IMR-90 (cell line): ENCODE measurements at regions not wholly inside any gene's neighbourhood (a gene's known extent, or its start where the extent isn't known, plus 50 kb on each side); places are given as distances from the start of the nearest gene placed in this dataset.

Source experiments
- ATAC-seq: fragments of 200-7000 bp; cut with Tn5 transposase; 2 replicates; pipeline ENCODE4 v1.9.1; 2020; ENCODE audit warnings: low read depth, mild to moderate bottlenecking, moderate library complexity
- BruUV-seq: library from RNA; stranded (reverse); fragments of 400-500 nt; replicated peaks from 2 replicates; lab custom pipeline; 2021; lab: Mats Ljungman, UMichigan
- CTCF ChIA-PET: fragments of 300-600 bp; formaldehyde crosslinking; extraction: SDS; loops from one replicate; lab custom pipeline; 2021; ENCODE audit warnings: antibody characterized with exemption; lab: Yijun Ruan, JAX
- POLR2A ChIA-PET: fragments of 300-600 bp; sonication (Branson Sonifier 250); formaldehyde crosslinking; loops from one replicate; lab custom pipeline; 2022; ENCODE audit warnings: antibody characterized with exemption; ENCODE audit not compliant: unreplicated experiment; lab: Charles Lee
- DNase-seq: peaks from one replicate; pipeline ENCODE4 v3.0.0; 2013
- H2AFZ ChIP-seq: replicated peaks from 2 replicates; pipeline ENCODE3; 2013; ENCODE audit warnings: low read length, mild to moderate bottlenecking; ENCODE audit not compliant: poor library complexity
- H2AK5ac ChIP-seq: 2 replicates; pipeline ENCODE4 v1.6.1; 2013; ENCODE audit warnings: low read depth, low read length, inconsistent platforms
- H2AK9ac ChIP-seq: replicated peaks from 2 replicates; pipeline ENCODE3; 2013; ENCODE audit warnings: mild to moderate bottlenecking, low read depth, low read length, moderate library complexity; ENCODE audit not compliant: poor library complexity
- H2BK120ac ChIP-seq: 2 replicates; pipeline ENCODE4 v1.6.1; 2013; ENCODE audit warnings: low read depth, low read length, inconsistent platforms
- H2BK15ac ChIP-seq: 3 replicates; pipeline ENCODE4 v1.6.1; 2013; ENCODE audit warnings: low read depth, low read length, inconsistent platforms
- H2BK20ac ChIP-seq: 2 replicates; pipeline ENCODE4 v1.6.1; 2013; ENCODE audit warnings: low read depth, mild to moderate bottlenecking, inconsistent platforms, low read length, moderate library complexity
- H2BK5ac ChIP-seq: 2 replicates; pipeline ENCODE4 v1.6.1; 2013; ENCODE audit warnings: mild to moderate bottlenecking, low read depth, low read length, inconsistent platforms; ENCODE audit not compliant: poor library complexity, severe bottlenecking
- H3K14ac ChIP-seq: replicated peaks from 2 replicates; pipeline ENCODE4 v1.6.1; 2013; ENCODE audit warnings: low read depth, low read length, inconsistent platforms
- H3K18ac ChIP-seq: 2 replicates; pipeline ENCODE4 v1.6.1; 2013; ENCODE audit warnings: low read depth, low read length, control low read depth
- H3K23ac ChIP-seq: 2 replicates; pipeline ENCODE4 v1.6.1; 2013; ENCODE audit warnings: low read depth, low read length, inconsistent platforms
- H3K27ac ChIP-seq: 2 replicates; pipeline ENCODE4 v1.5.1; 2013; ENCODE audit warnings: mild to moderate bottlenecking, control low read depth, low read length; ENCODE audit not compliant: insufficient read depth
- H3K27me3 ChIP-seq: 2 replicates; pipeline ENCODE4 v1.6.1; 2013; ENCODE audit warnings: low read length; ENCODE audit not compliant: control insufficient read depth, insufficient read depth
- H3K36me3 ChIP-seq: 2 replicates; pipeline ENCODE4 v1.6.1; 2013; ENCODE audit warnings: low read length, mixed read lengths; ENCODE audit not compliant: control insufficient read depth, insufficient read depth
- H3K4ac ChIP-seq: 2 replicates; pipeline ENCODE4 v1.6.1; 2013; ENCODE audit warnings: low read depth, low read length, inconsistent platforms
- H3K4me1 ChIP-seq: 2 replicates; pipeline ENCODE4 v1.6.1; 2013; ENCODE audit warnings: low read length, mixed read lengths; ENCODE audit not compliant: control insufficient read depth, insufficient read depth
- H3K4me2 ChIP-seq: 2 replicates; pipeline ENCODE4 v1.6.1; 2013; ENCODE audit warnings: low read depth, mild to moderate bottlenecking, control low read depth, low read length, moderate library complexity
- H3K4me3 ChIP-seq: 2 replicates; pipeline ENCODE4 v1.5.1; 2013; ENCODE audit warnings: low read depth, mild to moderate bottlenecking, control low read depth, low read length, moderate library complexity; ENCODE audit not compliant: insufficient read depth
- H3K56ac ChIP-seq: 2 replicates; pipeline ENCODE4 v1.6.1; 2013; ENCODE audit warnings: low read length, inconsistent platforms; ENCODE audit not compliant: insufficient read depth; ENCODE audit errors: extremely low read depth
- H3K79me1 ChIP-seq, 2 experiments: 2 replicates each; pipeline ENCODE4 v1.6.1; 2013; ENCODE audit warnings: low read length in 2 of 2, inconsistent platforms in 1 of 2, low read depth in 1 of 2
- H3K9ac ChIP-seq: 2 replicates; pipeline ENCODE4 v1.6.1; 2013; ENCODE audit warnings: low read depth, low read length, control low read depth
- H3K9me1 ChIP-seq: 2 replicates; pipeline ENCODE4 v1.6.1; 2013; ENCODE audit warnings: low read length, inconsistent platforms; ENCODE audit not compliant: insufficient read depth
- H3K9me3 ChIP-seq: 2 replicates; pipeline ENCODE4 v1.6.1; 2013; ENCODE audit warnings: low read length; ENCODE audit not compliant: control insufficient read depth, insufficient read depth
- H4K20me1 ChIP-seq: 2 replicates; pipeline ENCODE4 v1.6.1; 2013; ENCODE audit warnings: low read length, inconsistent platforms; ENCODE audit not compliant: insufficient read depth
- H4K5ac ChIP-seq: 2 replicates; pipeline ENCODE4 v1.6.1; 2013; ENCODE audit warnings: mild to moderate bottlenecking, low read depth, low read length, control low read depth
- H4K8ac ChIP-seq, 2 experiments: 2 replicates each; pipeline ENCODE4 v1.6.1; 2013; ENCODE audit warnings: low read depth in 2 of 2, low read length in 2 of 2, control low read depth in 1 of 2, inconsistent platforms in 1 of 2
- H4K91ac ChIP-seq: 2 replicates; pipeline ENCODE4 v1.6.1; 2013; ENCODE audit warnings: low read depth, low read length, inconsistent platforms; ENCODE audit not compliant: insufficient read depth
- MAFK ChIP-seq: IDR thresholded peaks from 2 replicates; pipeline ENCODE4 v1.6.1; 2012; ENCODE audit warnings: low read depth, low read length, improper control_type of control experiment
- MAZ ChIP-seq: IDR thresholded peaks from 2 replicates; pipeline ENCODE4 v1.6.1; 2012; ENCODE audit warnings: low read depth, mild to moderate bottlenecking, low read length, improper control_type of control experiment, moderate library complexity, borderline replicate concordance
- NFE2L2 ChIP-seq: fragments of 150-350 bp; IDR thresholded peaks from 2 replicates; pipeline ENCODE4 v1.6.1; 2016; ENCODE audit warnings: low read depth, mild to moderate bottlenecking, low read length
- RCOR1 ChIP-seq: IDR thresholded peaks from 2 replicates; pipeline ENCODE4 v1.6.1; 2012; ENCODE audit warnings: mild to moderate bottlenecking, low read length, improper control_type of control experiment; ENCODE audit not compliant: insufficient replicate concordance
- WGBS, 2 experiments: methylation state at CpG; one replicate each; pipeline versions ENCODE4 v1.1.5 to v1.1.7; 2013; ENCODE audit warnings: missing lambda C conversion rate in 2 of 2; ENCODE audit not compliant: insufficient read length in 1 of 2; ENCODE audit errors: extremely low coverage in 2 of 2; 5-methylcytosine and 5-hydroxymethylcytosine counted together
- dilution Hi-C: fragments of 300-500 bp; cut with HindIII; formaldehyde crosslinking; loops from one replicate; pipeline ENCODE4 v1.14.3; 2018; ENCODE audit warnings: low sequenced_read_pairs; ENCODE audit not compliant: unreplicated experiment
- in situ Hi-C: fragments of 300-500 bp; cut with MboI; formaldehyde crosslinking; loops from 3 replicates; pipeline ENCODE4 v1.14.3; 2019; ENCODE audit warnings: low sequenced_read_pairs, inconsistent platforms, mixed read lengths
- intact Hi-C: fragments of 100-400 bp; cut with micrococcal nuclease; formaldehyde crosslinking; loops from 2 replicates; pipeline ENCODE4 v1.10.0; 2022

DNA sequence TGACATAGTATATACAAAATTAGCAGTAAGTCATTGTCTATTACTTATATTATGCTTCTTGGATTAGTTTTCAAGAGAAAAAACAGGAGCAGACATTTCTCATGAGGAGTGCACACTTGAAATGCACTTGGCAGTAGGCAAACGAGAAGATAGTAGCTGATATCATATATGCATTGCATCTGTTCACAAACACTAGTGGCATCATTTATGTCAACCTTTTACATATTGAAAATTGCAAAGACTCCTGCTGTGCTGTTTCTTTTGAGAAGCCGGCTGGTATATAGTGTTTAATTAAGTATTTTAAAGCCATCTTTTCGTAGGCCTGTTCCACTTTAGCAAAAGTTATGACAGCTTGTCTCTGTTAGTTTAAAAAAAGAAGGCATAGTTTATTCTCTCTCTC, 58.4 kb upstream of the SLC8A1 start:
- Histone ChIP-seq H3K79me1 (no peaks in the 10 kb centered on the region), H2BK15ac (no peak overlapping the region), H3K4me1 (peaks cover 7% of the 10 kb centered on the region), H3K4me2 (no peak overlapping the region), H3K23ac (no peak overlapping the region), H2AK9ac (no peak overlapping the region), H2AFZ (no peak overlapping the region), H3K9me3 (no peaks in the 10 kb centered on the region), H3K27me3 (no peaks in the 10 kb centered on the region), H3K18ac (no peak overlapping the region), H4K5ac (no peak overlapping the region), H3K9me1 (no peaks in the 10 kb centered on the region), H3K4me3 (no peak overlapping the region), H3K27ac (no peak overlapping the region), H3K9ac (no peak overlapping the region), H2BK5ac (no peak overlapping the region), H3K4ac (no peak overlapping the region), H4K20me1 (no peaks in the 10 kb centered on the region), H2AK5ac (no peak overlapping the region), H3K14ac (no peak overlapping the region), H2BK20ac (no peak overlapping the region), H3K36me3 (no peaks in the 10 kb centered on the region), H3K56ac (no peak overlapping the region), H4K91ac (no peak overlapping the region), H2BK120ac (no peak overlapping the region), H4K8ac (no peak overlapping the region)
- DNase-seq = no peak
- POLR2A ChIA-PET = no interaction called here
- in situ Hi-C loops (no loop called here), intact Hi-C loops (no loop called here), dilution Hi-C loops (no loop called here)
- no peak for ATAC-seq
- no CpG with 5 or more reads among the region's 3 CpGs for WGBS, 2 experiments
- CTCF ChIA-PET = no interaction called here
- TF ChIP-seq MAFK (no peak), NFE2L2 (no peak), RCOR1 (no peak), MAZ (no peak)
- BruUV-seq = no TSS peak
